ENCODE measurements at regions not wholly inside any gene's neighbourhood (a gene's known extent, or its start where the extent isn't known, plus 50 kb on each side); places are given as distances from the start of the nearest gene placed in this dataset.

GRCh38 chr3:23035927-23036640 lies 167.0 kb upstream of the UBE2E2 start:
- no peak for DNase-seq

- DNase-seq, result peak; percentile 9
Observed at GRCh38 chr3:23036728-23037127, 166.4 kb upstream of the UBE2E2 start.

DNA sequence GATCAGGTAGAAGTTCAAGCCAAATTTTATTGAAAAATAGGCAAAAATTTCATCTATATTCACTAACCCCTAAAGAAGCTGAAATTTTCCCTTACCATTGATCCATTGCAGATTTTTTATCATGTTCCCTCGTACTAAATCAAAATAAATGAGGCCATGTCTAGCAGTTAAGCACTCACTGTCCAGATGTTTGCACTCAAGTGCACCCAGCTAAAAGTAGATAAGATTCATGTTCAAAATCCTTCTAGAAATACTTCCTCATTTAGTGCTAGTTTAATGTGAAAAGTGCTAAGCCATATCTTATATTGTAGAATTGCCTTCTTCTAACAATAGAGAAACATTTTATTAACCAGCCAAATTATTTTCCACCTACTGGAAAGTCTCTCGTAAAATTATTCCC lies 164.7 kb upstream of the UBE2E2 start:
- DNase-seq, result no peak

DNA sequence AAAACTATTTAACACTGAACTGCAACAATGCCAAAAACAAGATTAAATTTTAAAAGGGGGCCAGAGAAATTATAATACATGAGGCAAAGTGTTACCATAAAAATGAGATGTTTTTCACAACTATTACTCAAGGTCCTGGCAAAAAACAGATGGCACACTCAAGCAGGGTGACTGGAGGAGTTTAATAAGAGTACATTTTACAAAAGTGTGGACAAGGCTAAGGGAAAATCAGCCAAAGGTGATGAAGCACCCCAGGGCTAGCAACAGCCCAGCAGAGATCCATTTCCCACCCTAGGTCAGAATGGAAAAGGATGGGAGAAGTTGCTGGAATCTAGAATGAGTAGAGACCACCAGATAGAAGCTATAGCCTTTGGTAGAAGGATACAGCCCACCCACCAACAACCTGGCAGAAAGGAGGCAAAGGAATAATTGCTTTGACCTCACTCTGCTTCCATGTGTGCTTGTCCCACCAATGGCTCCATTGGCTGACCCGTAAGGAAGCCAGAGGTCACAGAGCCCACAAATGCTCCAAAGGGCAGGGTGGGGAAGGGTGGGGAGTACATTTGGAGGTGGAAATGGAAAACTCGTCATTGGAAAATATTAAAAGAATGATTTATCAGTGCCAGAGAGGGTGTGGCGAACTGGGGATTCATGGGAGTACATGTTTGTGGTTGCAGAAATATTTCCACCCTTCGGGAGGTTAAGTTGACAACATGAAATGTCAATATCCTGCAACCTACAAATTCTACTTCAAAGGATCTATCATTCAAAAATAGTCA lies 161.0 kb upstream of the UBE2E2 start:
- DNase-seq, result peak; percentile 57

DNA sequence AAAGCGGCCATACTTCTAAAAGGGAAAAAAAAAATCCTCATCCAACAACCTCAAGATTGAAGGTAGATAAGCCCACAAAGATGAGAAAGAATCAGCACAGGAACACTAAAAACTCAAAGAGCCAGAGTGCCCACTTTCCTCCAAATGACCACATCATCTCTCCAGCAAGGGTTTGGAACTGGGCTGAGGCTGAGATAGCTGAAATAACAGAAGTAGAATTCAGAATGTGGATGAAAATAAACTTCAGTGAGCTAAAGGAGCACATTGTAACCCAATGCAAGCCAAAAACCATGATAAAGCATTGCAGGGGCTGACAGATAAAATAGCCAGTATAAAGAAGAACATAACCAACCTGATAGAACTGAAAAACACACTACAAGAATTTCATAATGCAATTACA lies 158.7 kb upstream of the UBE2E2 start:
- DNase-seq, result no peak

DNA sequence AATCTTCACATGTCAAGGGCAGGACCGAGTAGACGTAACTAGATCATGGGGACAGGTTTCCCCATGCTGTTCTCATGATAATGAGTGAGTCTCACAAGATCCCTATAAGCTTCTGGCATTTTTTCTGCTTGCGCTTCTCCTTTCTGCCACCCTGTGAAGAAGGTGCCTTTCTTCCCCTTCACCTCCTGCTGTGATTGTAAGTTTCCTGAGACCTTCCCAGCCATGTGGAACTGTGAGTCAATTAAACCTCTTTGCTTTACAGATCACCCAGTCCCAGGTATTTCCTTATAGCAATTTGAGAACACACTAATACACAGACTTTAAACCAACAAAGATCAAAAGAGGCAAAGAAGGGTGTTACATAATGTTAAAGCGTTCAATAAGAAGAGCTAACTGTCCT lies 156.6 kb upstream of the UBE2E2 start:
- DNase-seq, result no peak

DNA sequence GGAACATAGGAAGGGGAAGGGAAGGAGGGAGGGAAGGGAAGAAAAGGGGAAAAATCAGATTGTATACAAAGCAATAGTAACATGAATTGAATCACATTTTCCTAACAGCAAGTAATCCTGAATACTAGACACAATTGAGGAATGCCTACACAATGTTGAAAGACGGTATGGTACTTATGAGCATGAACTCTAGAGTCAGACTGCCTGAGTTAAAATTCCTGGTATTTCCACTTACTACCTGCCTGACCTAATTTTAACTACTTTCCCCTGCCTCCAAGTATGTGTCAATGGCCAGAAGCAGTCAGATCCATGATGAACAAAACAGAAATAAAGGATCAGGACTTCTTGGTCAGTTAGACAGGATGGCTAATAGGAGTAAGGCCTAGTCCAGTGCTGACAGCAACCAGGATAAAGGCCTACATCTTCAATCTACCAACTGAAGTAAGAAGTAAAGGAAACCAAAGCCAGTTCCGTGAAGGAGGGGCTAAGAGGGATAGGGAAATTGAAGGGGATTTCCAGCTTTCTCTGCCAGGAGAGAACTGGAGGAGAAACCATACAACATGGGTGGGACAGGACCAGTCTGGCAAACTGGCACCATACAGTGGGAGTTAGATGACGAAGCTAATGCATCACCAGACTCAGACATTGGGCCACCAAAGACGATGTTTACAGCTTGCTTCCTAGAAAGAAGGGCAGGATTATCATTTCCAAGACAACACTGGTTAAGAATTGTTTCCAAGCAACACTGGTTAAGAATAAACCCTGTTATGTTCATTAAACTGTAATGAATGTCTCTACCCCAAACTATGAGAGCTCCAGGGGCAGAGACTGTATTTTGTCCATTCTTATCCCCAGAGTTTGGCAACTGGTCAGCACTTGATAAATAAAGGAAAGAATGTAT lies 151.6 kb upstream of the UBE2E2 start:
- no peak for DNase-seq

DNA sequence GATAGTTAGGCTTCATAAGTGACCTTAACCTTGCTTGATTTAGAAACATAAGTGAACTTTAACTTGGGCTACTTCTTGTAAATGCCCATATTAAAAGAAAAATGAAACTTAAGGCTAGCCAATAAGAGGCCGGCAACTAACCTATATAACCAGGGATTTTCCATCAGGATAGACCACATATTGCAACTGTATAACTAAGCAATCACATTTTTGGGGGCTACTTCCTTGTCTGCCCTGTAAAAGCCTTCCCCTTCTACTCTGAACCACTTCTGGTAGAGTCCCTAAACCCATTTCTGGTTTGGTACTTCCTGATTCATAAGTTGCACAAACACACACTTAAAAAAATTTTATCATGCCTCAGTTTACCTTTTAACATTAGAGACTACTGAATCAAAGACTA lies 150.9 kb upstream of the UBE2E2 start:
- no peak for DNase-seq

DNA sequence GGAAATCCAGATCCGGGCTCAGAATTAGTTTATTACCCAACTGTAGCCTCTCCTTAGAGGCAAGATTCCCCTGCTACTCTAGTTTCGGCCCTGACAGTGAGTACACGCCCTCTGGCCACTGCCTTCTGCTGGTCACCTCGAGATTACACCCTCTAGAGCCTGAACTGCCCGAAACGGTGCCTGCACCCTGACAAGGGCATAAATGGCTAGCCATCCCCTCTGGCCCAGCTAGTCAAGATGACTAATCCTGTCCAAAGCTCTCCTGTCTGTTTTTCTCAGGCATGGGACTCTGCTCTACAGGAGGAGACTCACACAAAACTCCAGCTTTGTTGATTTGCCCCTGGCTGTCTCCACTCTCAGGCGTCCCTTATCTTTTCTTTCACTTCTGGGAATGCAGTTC lies 150.5 kb upstream of the UBE2E2 start:
- DNase-seq, result peak; percentile 12

GRCh38 chr3:23055733-23056376 lies 147.3 kb upstream of the UBE2E2 start:
- peak; percentile 78 for DNase-seq

- no peak for DNase-seq
Observed at GRCh38 chr3:23062582-23062981, 140.5 kb upstream of the UBE2E2 start.

- DNase-seq, result no peak
Observed at GRCh38 chr3:23062982-23063381, 140.1 kb upstream of the UBE2E2 start.

DNA sequence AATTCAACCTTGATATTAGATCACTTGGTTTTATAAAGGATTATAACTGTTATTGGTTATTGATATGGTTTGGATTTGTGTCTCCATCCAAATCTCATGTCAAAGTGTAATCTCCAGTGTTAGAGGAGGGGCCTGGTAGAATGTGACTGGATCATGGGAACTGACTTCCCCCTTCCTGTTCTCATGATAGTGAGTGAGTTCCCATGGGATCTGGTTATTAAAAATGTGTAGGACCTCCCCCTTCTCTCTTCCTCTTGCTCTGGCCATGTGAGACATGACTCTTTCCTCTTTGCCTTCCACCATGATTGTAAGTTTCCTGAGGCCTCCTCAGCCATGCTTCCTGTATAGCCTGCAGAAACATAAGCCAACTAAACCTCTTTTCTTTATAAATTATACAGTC lies 136.0 kb upstream of the UBE2E2 start:
- no peak for DNase-seq

- DNase-seq, result no peak
Observed at GRCh38 chr3:23068016-23068728, 135.0 kb upstream of the UBE2E2 start.

DNA sequence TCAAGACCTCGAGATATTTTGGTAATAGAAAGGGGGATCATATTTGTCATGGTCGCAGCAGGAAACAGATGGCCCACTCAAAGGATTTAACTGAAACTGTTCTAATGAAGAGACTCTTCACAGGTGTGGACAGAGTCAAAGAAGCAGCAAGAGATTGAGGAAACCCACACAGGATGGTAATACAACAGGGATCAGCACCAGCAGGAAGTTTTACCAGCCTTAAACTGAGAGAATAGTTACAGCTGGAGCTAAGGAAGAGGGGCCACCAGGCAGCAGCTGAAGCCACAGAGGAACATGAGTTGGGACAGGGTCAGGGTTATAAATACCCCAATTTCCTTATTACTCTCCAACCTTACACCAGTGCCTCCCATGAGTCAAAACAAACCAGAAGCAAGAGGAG lies 131.8 kb upstream of the UBE2E2 start:
- DNase-seq, result no peak

DNA sequence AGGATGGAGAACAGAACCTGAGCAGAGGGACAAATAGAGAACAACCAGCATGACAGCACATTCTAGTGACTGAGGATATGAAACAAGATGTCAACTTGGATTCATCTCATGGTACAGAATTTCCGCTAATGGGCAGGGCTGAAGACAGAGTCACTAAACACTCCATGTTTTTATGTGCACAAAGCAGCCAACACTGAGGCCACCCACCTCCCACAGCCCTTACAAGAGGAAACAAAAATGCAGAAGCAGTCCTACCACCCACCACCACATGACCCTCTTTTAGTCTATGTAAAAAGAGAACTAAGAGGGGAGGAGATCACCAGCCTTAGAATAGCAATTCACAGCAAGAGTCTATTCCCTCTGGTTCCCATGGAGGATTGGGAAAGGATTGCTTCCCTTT lies 131.4 kb upstream of the UBE2E2 start:
- DNase-seq, result no peak

- no peak for DNase-seq
Observed at GRCh38 chr3:23072693-23073092, 130.4 kb upstream of the UBE2E2 start.

DNA sequence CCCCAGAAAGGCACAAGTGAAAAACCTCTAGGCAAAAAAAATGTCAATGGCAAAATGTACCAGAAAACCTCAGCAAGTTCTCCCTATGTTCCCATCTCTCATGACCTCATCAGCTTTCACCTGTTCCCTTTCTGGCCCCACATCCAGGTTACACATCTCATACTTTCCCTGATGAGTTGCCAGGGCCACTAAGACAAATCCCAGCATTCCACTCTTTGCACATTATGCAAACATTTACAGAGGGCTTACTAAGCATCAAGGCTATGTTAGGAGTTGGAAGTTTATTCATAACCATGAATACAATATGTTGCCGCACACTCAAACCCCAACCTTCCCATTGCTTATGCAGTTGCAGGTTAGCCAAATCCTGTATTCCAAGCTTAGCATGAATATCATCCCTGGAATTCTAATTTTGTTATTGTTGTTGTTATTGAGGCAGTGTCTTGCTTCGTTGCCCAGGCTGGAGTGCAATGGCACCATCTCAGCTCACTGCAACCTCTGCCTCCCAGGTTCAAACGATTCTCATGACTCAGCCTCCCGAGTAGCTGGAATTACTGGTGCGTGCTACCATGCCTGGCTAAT lies 129.3 kb upstream of the UBE2E2 start:
- no peak for DNase-seq

DNA sequence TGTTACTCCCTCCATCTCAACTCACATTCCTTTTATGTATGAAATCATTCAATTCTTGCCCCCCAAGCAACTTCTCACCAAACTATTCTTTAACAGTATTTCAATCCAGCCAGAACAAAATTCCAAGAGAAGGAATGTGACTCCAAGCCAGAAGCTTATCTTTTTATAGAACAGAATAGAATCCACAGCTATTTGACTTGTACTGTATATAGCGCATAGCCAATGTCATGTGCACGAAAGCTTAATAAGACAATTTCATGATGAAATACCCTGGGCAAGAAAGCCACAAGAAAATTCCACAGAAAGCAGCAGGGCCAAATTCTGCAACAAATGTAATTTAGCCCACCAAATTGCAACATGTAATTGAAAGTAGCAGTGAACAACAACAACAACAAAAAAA lies 127.6 kb upstream of the UBE2E2 start:
- peak; percentile 14 for DNase-seq

DNA sequence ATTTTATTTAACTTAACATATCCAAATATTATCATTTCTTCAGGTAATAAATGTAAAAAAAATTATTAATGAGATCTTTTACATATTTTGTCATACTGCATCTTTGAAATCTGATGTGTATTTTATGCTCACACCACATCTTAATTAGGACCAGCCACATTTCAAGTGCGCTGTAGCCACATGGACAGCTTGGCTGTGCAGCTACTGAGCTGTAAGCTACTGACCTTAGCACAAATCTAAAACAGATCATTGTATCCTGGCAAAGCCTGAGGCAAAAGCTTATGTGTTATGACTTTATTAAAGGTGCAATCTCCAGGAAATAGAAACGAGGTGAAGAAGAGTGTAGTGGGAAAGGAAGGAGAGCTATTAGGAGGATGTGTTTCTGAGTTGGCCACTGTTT lies 126.7 kb upstream of the UBE2E2 start:
- DNase-seq, result no peak

DNA sequence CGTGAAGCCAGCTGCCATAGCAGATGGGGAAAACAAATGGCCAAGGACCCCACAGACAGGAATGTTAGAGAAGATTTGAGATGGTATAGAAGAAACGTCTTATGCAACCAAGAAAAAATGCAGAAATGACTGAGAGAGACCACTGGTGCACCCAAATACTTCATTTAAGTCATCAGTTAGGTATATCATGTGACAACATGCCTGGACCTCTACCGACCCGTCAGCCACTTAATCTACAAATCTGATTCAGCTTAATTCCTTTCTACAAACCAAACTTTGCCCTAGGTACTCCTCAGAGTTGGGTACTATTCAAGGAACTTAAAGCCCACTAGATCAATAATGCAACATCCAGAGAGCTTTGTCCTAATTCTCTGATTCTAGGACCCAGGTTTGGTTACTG lies 126.0 kb upstream of the UBE2E2 start:
- no peak for DNase-seq

- no peak for DNase-seq
Observed at GRCh38 chr3:23078735-23079134, 124.4 kb upstream of the UBE2E2 start.
